ENCODE measurements at regions not wholly inside any gene's neighbourhood (a gene's known extent, or its start where the extent isn't known, plus 50 kb on each side); places are given as distances from the start of the nearest gene placed in this dataset.

- no peaks in the 10 kb centered on the region for H3K4me1 Mint-ChIP-seq
- H3K27ac Mint-ChIP-seq (ENCODE audit: unreplicated experiment): no peak overlapping the region
- H3K36me3 Mint-ChIP-seq (ENCODE audit: low read depth): no peaks in the 10 kb centered on the region
- no peak for DNase-seq (ENCODE audit: low read depth, low spot score)
- H3K4me3 Mint-ChIP-seq: no peak overlapping the region
- H3K9me3 Mint-ChIP-seq: no peaks in the 10 kb centered on the region
- TF ChIP-seq CTCF (conservative IDR thresholded peaks at IDR 0.05): no peak
- no peaks in the 10 kb centered on the region for H3K27me3 Mint-ChIP-seq (ENCODE audit: low read depth)
These were observed 731.1 kb upstream of the ZNF804A start for GRCh38 chr2:183867206-183867605.

- H3K4me1 Mint-ChIP-seq: no peaks in the 10 kb centered on the region
These were observed 730.2 kb upstream of the ZNF804A start for GRCh38 chr2:183868153-183868552.

DNA sequence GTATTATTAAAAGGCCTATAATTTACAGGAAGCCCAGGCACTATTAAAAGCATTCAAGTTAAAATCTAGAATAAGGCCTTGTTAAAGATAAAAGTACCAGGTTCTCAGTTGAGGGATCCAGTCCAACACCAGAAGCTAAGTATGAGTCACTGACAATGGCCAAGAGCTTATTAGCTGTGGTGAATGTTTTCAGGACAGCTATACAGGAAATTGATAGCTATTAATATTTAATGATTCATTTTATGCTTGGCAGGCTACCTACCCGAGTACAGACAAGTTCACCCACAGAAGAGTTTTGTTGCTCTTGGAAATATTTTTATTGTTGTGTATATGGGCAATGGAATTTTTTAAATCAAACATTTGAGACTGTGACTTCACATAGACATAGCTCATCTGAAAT, 729.6 kb upstream of the ZNF804A start:
- no peak overlapping the region for H3K27ac Mint-ChIP-seq (ENCODE audit: unreplicated experiment)
- H3K4me3 Mint-ChIP-seq: no peak overlapping the region
- no peaks in the 10 kb centered on the region for H3K36me3 Mint-ChIP-seq (ENCODE audit: low read depth)
- no peaks in the 10 kb centered on the region for H3K27me3 Mint-ChIP-seq (ENCODE audit: low read depth)
- DNase-seq (ENCODE audit: low read depth, low spot score): no peak
- no peaks in the 10 kb centered on the region for H3K9me3 Mint-ChIP-seq
- TF ChIP-seq CTCF (conservative IDR thresholded peaks at IDR 0.05): no peak
- H3K4me1 Mint-ChIP-seq: no peaks in the 10 kb centered on the region

More at GRCh38 chr2:183868153-183868552, 730.2 kb upstream of the ZNF804A start:
- Mint-ChIP-seq H3K27ac (ENCODE audit: unreplicated experiment) (peak overlapping the region; percentile 7), H3K27me3 (ENCODE audit: low read depth) (no peaks in the 10 kb centered on the region), H3K4me3 (no peak overlapping the region), H3K36me3 (ENCODE audit: low read depth) (no peaks in the 10 kb centered on the region), H3K9me3 (no peaks in the 10 kb centered on the region)
- TF ChIP-seq CTCF (conservative IDR thresholded peaks at IDR 0.05): no peak
- no peak for DNase-seq (ENCODE audit: low read depth, low spot score)

DNA sequence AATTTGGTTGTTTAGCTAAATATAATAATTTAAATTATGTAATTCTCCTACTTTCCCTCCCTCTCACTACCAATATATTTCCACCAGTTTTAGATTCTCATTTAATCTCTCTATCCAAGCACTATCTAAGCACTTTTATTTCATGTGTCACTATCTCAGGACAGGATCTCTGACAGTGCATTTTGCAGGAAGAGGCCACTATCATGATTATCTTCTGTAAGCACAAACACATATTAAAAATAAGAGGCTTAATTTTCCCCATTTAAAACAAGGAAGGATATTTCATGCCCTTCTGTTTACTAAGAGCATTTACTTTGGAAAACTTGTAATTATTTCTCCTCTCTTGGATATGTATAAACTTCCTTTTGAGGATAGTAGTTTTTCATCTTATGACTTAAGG, 726.2 kb upstream of the ZNF804A start:
- H3K9me3 Mint-ChIP-seq: no peaks in the 10 kb centered on the region
- H3K36me3 Mint-ChIP-seq (ENCODE audit: low read depth): no peaks in the 10 kb centered on the region
- DNase-seq (ENCODE audit: low read depth, low spot score): no peak
- TF ChIP-seq CTCF (conservative IDR thresholded peaks at IDR 0.05): no peak
- no peaks in the 10 kb centered on the region for H3K4me1 Mint-ChIP-seq
- H3K4me3 Mint-ChIP-seq: no peak overlapping the region
- no peaks in the 10 kb centered on the region for H3K27me3 Mint-ChIP-seq (ENCODE audit: low read depth)
- no peak overlapping the region for H3K27ac Mint-ChIP-seq (ENCODE audit: unreplicated experiment)

DNA sequence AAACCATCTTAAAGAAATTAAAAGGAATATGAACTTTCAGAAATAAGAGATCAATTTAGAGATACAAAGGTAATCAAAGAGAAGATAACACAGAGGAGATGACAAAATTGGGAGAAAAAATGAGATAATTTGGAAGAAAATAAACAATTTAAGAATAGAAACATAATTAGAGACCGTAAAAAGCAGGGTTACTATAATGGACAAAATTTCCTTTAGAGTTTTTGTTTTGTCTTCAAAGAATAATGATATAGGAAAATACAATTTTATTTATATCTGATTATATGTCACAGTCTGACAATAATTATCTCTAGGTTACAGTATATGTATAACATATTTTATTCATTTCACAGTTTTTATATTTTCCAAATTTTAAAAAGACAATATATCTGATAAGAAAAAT, 716.4 kb upstream of the ZNF804A start:
- no peaks in the 10 kb centered on the region for H3K4me1 Mint-ChIP-seq
- H3K36me3 Mint-ChIP-seq (ENCODE audit: low read depth): no peaks in the 10 kb centered on the region
- no peak overlapping the region for H3K27ac Mint-ChIP-seq (ENCODE audit: unreplicated experiment)
- peaks cover 8% of the 10 kb centered on the region for H3K9me3 Mint-ChIP-seq
- DNase-seq (ENCODE audit: low read depth, low spot score): no peak
- no peak for TF ChIP-seq CTCF (conservative IDR thresholded peaks at IDR 0.05)
- H3K27me3 Mint-ChIP-seq (ENCODE audit: low read depth): no peaks in the 10 kb centered on the region
- no peak overlapping the region for H3K4me3 Mint-ChIP-seq

All from neural crest cell (in vitro differentiated cells).